Brain microvascular endothelial cell (primary cell): ENCODE measurements at regions not wholly inside any gene's neighbourhood (a gene's known extent, or its start where the extent isn't known, plus 50 kb on each side); places are given as distances from the start of the nearest gene placed in this dataset.

Experiments used
- DNase-seq: peaks from one replicate; pipeline ENCODE4 v3.0.0-alpha.2; 2020
- H3K27ac ChIP-seq: fragments of 250-450 bp; sonication (Bioruptor Pico); 2 replicates; pipeline ENCODE4 v1.5.1; 2020; ENCODE audit warnings: mild to moderate bottlenecking, moderate library complexity
- H3K27me3 ChIP-seq: fragments of 250-450 bp; sonication (Bioruptor Pico); replicated peaks from 2 replicates; pipeline ENCODE4 v1.5.1; 2020; ENCODE audit warnings: mild to moderate bottlenecking
- H3K36me3 ChIP-seq: fragments of 250-450 bp; sonication (Bioruptor Pico); replicated peaks from 2 replicates; pipeline ENCODE4 v1.5.1; 2020; ENCODE audit warnings: mild to moderate bottlenecking
- H3K4me3 ChIP-seq: 2 replicates; pipeline ENCODE4 v1.5.1; 2011; ENCODE audit warnings: low read depth, mild to moderate bottlenecking, control low read depth, low read length, moderate library complexity
- in situ Hi-C: cut with HindIII; loops from 2 replicates; pipeline ENCODE4 v1.10.0; 2017; ENCODE audit warnings: low sequenced_read_pairs, low pct_ligation_motif_present
- TF ChIP-seq, protein P1 (sequence below): IDR thresholded peaks from 2 replicates; pipeline ENCODE4 v1.5.1; 2011; ENCODE audit warnings: low read depth, mild to moderate bottlenecking, moderate library complexity, low read length, control low read depth, inconsistent platforms; ENCODE audit errors: missing control alignments

DNA sequence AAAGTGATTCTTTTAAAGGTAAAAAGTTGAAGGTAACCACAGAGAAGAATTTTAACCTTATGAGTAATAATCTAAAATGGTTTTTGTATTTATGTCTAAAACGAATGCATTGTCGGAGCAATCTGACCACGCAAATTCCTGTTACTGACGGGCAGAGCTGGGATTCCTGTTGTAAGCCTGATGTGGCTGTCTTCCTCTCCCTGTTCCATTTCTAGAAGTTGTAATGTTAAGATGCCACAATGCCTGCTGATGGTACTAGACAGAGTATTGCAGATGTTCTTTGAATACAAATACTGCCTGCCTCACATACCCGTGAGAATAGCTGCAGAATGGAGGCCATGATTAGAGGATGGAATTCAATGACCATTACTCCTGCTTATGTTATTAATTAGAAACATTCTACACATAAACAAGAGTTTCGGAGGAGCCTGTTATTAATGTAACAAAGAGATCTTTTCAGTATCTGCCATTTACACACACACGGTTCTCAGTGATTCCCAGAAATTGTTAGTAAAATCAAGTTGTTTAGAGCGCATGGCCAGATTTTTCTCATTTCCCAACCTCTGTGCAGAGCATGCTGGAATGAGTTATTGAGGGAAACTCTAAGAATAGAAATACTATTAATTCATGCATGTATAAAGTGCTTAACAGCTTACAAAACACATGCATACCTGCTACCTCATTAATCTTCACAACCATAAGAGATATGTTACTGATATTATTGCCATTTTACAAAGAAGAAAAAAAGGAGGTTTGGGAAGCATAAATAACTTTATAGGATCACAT, 196.8 kb downstream of the PTN start:
- H3K4me3 ChIP-seq = no peak overlapping the region
- DNase-seq = peak; percentile 90
- in situ Hi-C loops = no loop called here
- peak overlapping the region; percentile 89 for H3K27ac ChIP-seq
- H3K36me3 ChIP-seq = no peaks in the 10 kb centered on the region
- no peaks in the 10 kb centered on the region for H3K27me3 ChIP-seq
- TF ChIP-seq, protein P1, sequence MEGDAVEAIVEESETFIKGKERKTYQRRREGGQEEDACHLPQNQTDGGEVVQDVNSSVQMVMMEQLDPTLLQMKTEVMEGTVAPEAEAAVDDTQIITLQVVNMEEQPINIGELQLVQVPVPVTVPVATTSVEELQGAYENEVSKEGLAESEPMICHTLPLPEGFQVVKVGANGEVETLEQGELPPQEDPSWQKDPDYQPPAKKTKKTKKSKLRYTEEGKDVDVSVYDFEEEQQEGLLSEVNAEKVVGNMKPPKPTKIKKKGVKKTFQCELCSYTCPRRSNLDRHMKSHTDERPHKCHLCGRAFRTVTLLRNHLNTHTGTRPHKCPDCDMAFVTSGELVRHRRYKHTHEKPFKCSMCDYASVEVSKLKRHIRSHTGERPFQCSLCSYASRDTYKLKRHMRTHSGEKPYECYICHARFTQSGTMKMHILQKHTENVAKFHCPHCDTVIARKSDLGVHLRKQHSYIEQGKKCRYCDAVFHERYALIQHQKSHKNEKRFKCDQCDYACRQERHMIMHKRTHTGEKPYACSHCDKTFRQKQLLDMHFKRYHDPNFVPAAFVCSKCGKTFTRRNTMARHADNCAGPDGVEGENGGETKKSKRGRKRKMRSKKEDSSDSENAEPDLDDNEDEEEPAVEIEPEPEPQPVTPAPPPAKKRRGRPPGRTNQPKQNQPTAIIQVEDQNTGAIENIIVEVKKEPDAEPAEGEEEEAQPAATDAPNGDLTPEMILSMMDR = no peak

DNA sequence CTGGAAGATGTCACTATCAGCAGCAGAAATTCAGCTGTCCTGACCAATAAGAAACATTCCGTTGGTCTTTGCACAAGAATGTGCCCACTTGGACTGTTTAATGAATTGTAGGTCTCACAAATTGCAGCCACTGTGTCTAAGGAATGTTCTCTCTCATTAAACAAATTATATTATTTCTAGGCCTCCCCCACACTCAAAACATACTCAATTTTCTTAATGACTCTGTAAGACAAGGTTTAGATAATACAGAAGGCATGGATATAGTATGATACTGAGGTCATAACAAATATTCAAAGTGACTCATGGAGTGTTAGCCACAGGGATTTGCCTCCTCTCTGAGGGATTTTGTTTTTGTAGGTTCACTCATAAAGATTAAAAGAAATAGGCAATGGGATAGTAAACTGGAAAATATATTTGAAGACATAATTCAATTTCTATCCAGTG, 197.5 kb downstream of the PTN start:
- in situ Hi-C loops = no loop called here
- TF ChIP-seq, protein P1 = no peak
- DNase-seq = peak; percentile 77
- H3K27ac ChIP-seq = peak overlapping the region; percentile 89
- no peak overlapping the region for H3K4me3 ChIP-seq
- no peaks in the 10 kb centered on the region for H3K27me3 ChIP-seq
- H3K36me3 ChIP-seq = no peaks in the 10 kb centered on the region

DNA sequence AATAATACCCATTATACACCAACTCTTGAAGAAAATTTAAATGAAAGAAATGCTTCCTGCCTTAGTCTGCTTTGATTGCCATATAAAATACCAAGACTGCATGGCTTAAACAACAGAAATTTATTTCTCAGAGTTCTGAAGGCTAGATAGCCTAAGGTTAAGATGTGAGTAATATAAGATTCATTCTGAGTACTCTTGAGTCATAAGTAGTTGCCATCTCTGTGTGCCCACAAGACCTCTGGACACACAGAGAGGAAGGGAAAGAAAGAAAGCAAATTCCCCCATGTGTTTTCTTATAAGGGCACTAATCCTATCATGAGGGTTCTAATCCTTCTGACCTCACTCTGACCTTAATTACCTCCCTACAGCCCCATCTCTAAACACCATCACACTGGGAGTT, 201.2 kb downstream of the PTN start:
- Histone ChIP-seq H3K27ac (no peak overlapping the region), H3K36me3 (no peaks in the 10 kb centered on the region), H3K4me3 (no peak overlapping the region), H3K27me3 (no peaks in the 10 kb centered on the region)
- no peak for DNase-seq
- TF ChIP-seq, protein P1 = no peak
- in situ Hi-C loops = no loop called here

DNA sequence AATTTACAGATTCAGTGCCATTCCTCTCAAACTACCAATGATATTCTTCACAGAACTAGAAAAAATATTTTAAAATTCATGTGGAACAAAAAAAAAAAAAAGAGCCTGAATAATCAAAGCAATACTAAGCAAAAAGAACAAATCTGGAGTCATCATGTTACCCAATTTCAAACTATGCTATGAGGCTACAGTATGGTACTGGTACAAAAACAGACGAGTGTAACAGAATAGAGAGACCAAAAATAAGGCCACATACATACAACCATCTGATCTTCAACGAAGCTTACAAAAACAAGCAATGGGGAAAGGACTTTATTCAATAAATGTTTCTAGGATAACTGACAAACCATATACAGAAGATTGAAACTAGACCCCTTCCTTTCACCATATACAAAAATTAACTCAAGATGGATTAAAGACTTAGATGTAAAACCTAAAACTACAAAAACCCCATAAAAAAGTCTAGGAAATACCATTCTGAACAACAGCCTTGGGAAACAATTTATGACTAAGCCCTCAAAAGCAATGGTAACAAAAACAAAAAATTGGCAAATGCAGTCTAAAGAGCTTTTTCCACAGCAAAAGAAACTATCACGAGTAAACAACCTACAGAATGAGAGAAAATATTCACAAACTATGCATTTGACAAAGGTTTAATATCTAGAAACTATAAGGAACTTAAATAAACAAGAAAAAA, 207.7 kb downstream of the PTN start:
- H3K27me3 ChIP-seq = no peaks in the 10 kb centered on the region
- H3K36me3 ChIP-seq = no peaks in the 10 kb centered on the region
- H3K4me3 ChIP-seq = no peak overlapping the region
- TF ChIP-seq, protein P1 = no peak
- DNase-seq = no peak
- no peak overlapping the region for H3K27ac ChIP-seq
- in situ Hi-C loops = no loop called here

DNA sequence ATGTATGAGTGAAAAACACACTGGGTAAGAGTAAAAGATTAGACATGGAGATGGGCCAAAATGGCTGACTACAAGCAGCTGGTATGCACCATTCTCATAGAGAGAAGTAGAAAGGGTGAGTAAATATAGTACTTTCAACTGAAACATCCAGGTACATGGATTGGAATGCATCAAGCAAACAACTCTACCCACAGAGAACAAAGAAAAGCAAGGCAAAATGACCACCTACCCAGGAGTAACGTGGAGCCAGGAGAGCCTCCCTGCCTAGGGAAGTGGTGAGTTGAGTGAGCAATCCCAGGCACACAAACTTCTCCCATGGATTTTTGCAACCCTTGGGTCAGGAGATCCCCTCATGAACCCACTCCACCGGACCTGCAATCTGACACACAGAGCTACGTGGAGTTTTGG, 212.8 kb downstream of the PTN start:
- DNase-seq = peak; percentile 27
- TF ChIP-seq, protein P1 = no peak
- H3K4me3 ChIP-seq = no peak overlapping the region
- no peak overlapping the region for H3K27ac ChIP-seq
- in situ Hi-C loops = no loop called here
- no peaks in the 10 kb centered on the region for H3K27me3 ChIP-seq
- no peaks in the 10 kb centered on the region for H3K36me3 ChIP-seq

DNA sequence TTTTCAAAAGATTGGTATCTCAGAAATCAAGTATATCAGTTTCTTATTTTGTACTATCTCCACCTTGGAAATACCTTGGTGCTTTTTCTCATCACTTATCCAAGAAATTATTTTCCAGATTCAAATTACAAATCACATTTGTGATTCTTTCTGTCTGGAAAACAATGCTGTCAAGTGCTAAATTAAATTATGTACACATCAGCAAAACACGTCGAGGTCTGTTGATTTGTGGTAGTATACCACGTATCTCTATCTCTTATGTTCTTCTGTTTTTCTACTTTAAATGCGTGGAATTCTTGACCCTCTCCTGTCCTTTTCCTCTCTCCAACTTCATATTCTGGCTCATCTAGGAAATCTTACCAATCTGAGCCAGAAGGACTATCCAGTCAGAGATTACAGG, 214.5 kb downstream of the PTN start:
- Histone ChIP-seq H3K27me3 (no peaks in the 10 kb centered on the region), H3K27ac (no peak overlapping the region), H3K36me3 (no peaks in the 10 kb centered on the region), H3K4me3 (no peak overlapping the region)
- in situ Hi-C loops = no loop called here
- TF ChIP-seq, protein P1 = no peak
- no peak for DNase-seq
